Fibroblast of mammary gland (primary cell): ENCODE measurements at regions not wholly inside any gene's neighbourhood (a gene's known extent, or its start where the extent isn't known, plus 50 kb on each side); places are given as distances from the start of the nearest gene placed in this dataset.
"Not testable (repeated sequence)": the region's sequence is repeated elsewhere in the genome, so short reads cannot be mapped to it uniquely, and the experiment has no call there.

Source experiments
- DNase-seq: peaks from one replicate; pipeline ENCODE4 v3.0.0-alpha.2; 2010; ENCODE audit warnings: low read depth
- H3K4me3 ChIP-seq: 2 replicates; pipeline ENCODE4 v1.5.1; 2011; ENCODE audit warnings: low read depth, mild to moderate bottlenecking, low read length, moderate library complexity; ENCODE audit not compliant: control insufficient read depth
- TF ChIP-seq, protein P1 (sequence below): conservative IDR thresholded peaks from 2 replicates; pipeline ENCODE4 v1.5.1; 2011; ENCODE audit warnings: low read depth, low read length, inconsistent platforms; ENCODE audit not compliant: control insufficient read depth, insufficient read depth

DNA sequence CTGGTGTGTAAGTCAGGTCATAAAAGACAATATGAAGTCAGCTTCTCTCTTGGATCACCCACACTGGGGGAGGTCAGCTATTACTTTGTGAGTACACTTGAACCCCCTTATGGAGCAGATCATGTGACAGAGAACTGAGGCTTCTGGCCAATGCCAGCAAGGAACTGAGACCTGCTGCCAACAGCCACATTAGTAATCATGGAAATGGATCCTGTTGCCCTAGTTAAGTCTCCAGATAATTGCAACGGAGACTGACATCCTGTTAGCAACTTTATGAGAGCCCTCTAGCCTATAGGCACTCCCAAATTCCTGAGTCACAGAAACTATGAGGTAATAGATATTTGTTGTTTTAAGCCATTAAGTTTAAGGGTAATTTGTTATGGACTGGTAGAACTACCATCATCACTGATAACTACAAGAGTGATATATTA, 110.4 kb upstream of the GMNC start:
- peak; percentile 71 for DNase-seq
- TF ChIP-seq, protein P1, sequence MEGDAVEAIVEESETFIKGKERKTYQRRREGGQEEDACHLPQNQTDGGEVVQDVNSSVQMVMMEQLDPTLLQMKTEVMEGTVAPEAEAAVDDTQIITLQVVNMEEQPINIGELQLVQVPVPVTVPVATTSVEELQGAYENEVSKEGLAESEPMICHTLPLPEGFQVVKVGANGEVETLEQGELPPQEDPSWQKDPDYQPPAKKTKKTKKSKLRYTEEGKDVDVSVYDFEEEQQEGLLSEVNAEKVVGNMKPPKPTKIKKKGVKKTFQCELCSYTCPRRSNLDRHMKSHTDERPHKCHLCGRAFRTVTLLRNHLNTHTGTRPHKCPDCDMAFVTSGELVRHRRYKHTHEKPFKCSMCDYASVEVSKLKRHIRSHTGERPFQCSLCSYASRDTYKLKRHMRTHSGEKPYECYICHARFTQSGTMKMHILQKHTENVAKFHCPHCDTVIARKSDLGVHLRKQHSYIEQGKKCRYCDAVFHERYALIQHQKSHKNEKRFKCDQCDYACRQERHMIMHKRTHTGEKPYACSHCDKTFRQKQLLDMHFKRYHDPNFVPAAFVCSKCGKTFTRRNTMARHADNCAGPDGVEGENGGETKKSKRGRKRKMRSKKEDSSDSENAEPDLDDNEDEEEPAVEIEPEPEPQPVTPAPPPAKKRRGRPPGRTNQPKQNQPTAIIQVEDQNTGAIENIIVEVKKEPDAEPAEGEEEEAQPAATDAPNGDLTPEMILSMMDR: no peak
- H3K4me3 ChIP-seq: no peak overlapping the region

DNA sequence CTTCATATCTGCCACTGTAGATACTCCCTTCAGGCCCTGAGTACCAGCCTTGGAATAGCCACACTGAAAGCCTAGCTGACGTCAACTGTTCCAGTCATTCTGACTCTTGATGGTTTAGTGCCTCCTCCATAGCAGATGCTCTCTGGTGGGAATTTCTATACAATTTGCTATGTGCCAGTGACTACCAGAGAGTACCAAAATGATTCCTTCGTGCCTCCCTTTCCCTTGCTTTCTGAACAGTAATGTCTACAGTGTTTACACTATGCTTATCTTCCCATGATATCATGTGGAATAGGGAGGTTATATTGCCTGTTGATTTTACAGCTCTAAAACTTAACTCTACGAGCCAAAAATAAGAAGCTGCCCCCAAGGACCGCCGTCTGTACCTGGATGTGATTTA, 109.7 kb upstream of the GMNC start:
- no peak overlapping the region for H3K4me3 ChIP-seq
- TF ChIP-seq, protein P1: no peak

DNA sequence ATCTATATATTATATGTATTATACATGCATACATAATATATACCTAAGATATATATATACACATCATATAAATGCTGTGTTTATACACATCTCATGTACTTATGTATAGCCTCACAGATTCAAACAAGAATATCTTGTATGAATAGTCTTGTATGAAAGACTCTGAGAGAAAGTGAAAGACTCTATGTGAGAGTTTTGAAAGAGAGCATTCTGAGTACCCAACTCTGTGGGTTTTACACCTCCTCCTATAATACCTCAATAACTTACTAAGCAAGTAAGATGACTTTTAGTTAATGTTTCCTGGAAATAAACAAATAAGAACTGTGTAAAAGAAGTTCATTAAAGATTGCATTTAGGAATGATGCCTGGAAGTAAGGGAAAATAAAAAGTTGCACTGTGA, 108.1 kb upstream of the GMNC start:
- no peak for DNase-seq
- TF ChIP-seq, protein P1: no peak
- no peak overlapping the region for H3K4me3 ChIP-seq

More for the DNA sequence above, 109.7 kb upstream of the GMNC start:
- no peak for DNase-seq

DNA sequence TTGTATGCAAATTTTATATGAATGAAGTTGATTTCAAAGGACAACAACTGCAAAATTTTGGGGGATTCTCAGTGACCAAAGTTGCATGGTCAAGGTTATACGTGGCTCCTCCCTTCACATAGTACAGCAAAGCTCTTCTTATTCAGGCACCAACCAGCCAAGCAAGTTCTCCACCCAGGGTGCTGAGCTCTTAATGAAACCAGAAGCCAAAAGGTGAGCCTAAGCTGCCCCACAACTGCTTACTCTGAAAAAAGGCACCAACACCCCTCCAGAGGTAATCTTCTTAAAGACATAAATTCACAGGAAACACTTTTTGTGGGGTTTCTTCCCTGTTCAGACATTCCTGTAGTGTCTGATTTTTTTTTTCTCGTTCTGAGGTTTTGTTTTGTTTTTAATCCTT, 106.1 kb upstream of the GMNC start:
- no peak for DNase-seq

DNA sequence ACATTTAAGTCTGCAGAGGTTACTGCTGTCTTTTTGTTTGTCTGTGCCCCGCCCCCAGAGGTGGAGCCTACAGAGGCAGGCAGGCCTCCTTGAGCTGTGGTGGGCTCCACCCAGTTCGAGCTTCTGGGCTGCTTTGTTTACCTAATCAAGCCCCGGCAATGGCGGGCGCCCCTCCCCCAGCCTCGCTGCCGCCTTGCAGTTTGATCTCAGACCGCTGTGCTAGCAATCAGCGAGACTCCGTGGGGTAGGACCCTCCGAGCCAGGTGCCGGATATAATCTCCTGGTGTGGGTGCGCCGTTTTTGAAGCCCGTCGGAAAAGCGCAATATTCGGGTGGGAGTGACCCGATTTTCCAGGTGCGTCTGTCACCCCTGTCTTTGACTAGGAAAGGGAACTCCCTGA, 102.4 kb upstream of the GMNC start:
- H3K4me3 ChIP-seq: peak overlapping the region; percentile 21
- DNase-seq: not testable (repeated sequence)

More for the DNA sequence above, 106.1 kb upstream of the GMNC start:
- TF ChIP-seq, protein P1: no peak
- no peak overlapping the region for H3K4me3 ChIP-seq

GRCh38 chr3:190959077-190959476, 96.6 kb upstream of the GMNC start:
- no peak overlapping the region for H3K4me3 ChIP-seq
- no peak for DNase-seq
- TF ChIP-seq, protein P1: no peak

DNA sequence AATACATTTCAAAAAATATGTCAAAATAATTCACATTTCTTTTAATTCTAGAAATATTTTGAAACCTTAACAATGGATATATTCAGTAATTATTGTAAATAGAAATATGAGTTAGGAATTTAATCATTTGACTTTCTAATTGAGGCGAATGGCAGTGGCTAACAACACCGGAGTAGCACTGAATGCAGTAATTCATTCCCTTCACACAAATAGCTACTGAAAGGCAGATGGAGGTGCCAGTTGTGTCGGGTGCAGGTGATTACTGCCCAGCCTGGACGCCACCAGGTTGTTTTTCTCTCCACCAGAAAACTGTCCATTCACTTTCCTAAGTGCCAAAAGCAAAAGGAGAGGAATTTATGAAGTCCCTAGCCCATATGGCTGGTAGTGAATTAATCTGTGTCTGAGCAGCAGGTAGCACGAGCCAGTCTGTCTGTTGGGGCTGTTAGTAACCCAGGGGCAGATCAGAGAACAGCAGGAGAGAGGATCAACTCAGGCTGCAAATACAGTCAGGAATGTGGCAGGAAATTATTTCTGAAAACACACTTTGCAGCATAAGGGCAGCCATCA, 79.3 kb upstream of the GMNC start:
- TF ChIP-seq, protein P1: no peak
- no peak for DNase-seq
- H3K4me3 ChIP-seq: no peak overlapping the region

GRCh38 chr3:190934616-190935015, 72.1 kb upstream of the GMNC start:
- DNase-seq, H3K4me3 ChIP-seq: not testable (repeated sequence)
